Left ventricle myocardium inferior (tissue), 1 donor: ENCODE measurements at regions not wholly inside any gene's neighbourhood (a gene's known extent, or its start where the extent isn't known, plus 50 kb on each side); places are given as distances from the start of the nearest gene placed in this dataset.
"Not testable (repeated sequence)": the region's sequence is repeated elsewhere in the genome, so short reads cannot be mapped to it uniquely, and the experiment has no call there.

ENCODE experiments used
- DNase-seq: peaks from one replicate; pipeline ENCODE4 v3.0.0-alpha.2; 2020
- H3K27ac ChIP-seq: fragments of 200-600 bp; replicated peaks from 2 replicates; pipeline ENCODE4 v1.8.0; 2021
- H3K27me3 ChIP-seq: fragments of 200-600 bp; 2 replicates; pipeline ENCODE4 v1.8.0; 2021; ENCODE audit warnings: low read depth
- H3K36me3 ChIP-seq: fragments of 200-600 bp; 2 replicates; pipeline ENCODE4 v1.8.0; 2021
- H3K4me1 ChIP-seq: fragments of 200-600 bp; 2 replicates; pipeline ENCODE4 v1.8.0; 2021
- H3K4me3 ChIP-seq: fragments of 200-600 bp; 2 replicates; pipeline ENCODE4 v1.8.0; 2021; ENCODE audit warnings: mild to moderate bottlenecking, moderate library complexity
- H3K9me3 ChIP-seq: fragments of 200-600 bp; replicated peaks from 2 replicates; pipeline ENCODE4 v1.8.0; 2021
- CTCF ChIP-seq: fragments of 200-600 bp; IDR thresholded peaks from 2 replicates; pipeline ENCODE4 v1.8.0; 2021; ENCODE audit warnings: antibody characterized with exemption, mild to moderate bottlenecking, borderline replicate concordance
- intact Hi-C: fragments of 100-400 bp; cut with micrococcal nuclease; formaldehyde crosslinking; loops from one replicate; pipeline ENCODE4 v1.11.0; 2022
- donor health status: DM: no; HTN: yes; CAD: no; lungs with severe emphysema.

GRCh38 chr1:29410476-29410875, 174.2 kb downstream of the PTPRU start:
- no peak overlapping the region for H3K4me3 ChIP-seq
- no peaks in the 10 kb centered on the region for H3K36me3 ChIP-seq
- no peak for DNase-seq
- H3K9me3 ChIP-seq: no peaks in the 10 kb centered on the region
- no peak overlapping the region for H3K27ac ChIP-seq
- TF ChIP-seq CTCF: no peak
- peaks cover 97% of the 10 kb centered on the region for H3K27me3 ChIP-seq
- intact Hi-C loops: no loop called here
- no peaks in the 10 kb centered on the region for H3K4me1 ChIP-seq

- TF ChIP-seq CTCF: no peak
- Histone ChIP-seq H3K9me3 (peaks cover 1% of the 10 kb centered on the region), H3K4me3 (no peak overlapping the region), H3K27me3 (peaks cover 97% of the 10 kb centered on the region), H3K27ac (no peak overlapping the region), H3K4me1 (no peaks in the 10 kb centered on the region), H3K36me3 (no peaks in the 10 kb centered on the region)
- DNase-seq: no peak
- intact Hi-C loops: no loop called here
Measured at GRCh38 chr1:29409616-29410015, 173.3 kb downstream of the PTPRU start.

GRCh38 chr1:29408831-29409605, 172.7 kb downstream of the PTPRU start:
- intact Hi-C loops: no loop called here
- no peaks in the 10 kb centered on the region for H3K36me3 ChIP-seq
- no peak for TF ChIP-seq CTCF
- H3K9me3 ChIP-seq: peaks cover 7% of the 10 kb centered on the region
- DNase-seq: no peak
- H3K27ac ChIP-seq: no peak overlapping the region
- H3K27me3 ChIP-seq: peaks cover 97% of the 10 kb centered on the region
- no peak overlapping the region for H3K4me3 ChIP-seq
- H3K4me1 ChIP-seq: no peaks in the 10 kb centered on the region

- Histone ChIP-seq H3K36me3 (no peaks in the 10 kb centered on the region), H3K4me3 (no peak overlapping the region), H3K27ac (no peak overlapping the region), H3K9me3 (peaks cover 7% of the 10 kb centered on the region), H3K27me3 (peaks cover 77% of the 10 kb centered on the region), H3K4me1 (no peaks in the 10 kb centered on the region)
- intact Hi-C loops: no loop called here
- DNase-seq: no peak
- TF ChIP-seq CTCF: no peak
Measured at GRCh38 chr1:29406814-29407213, 170.5 kb downstream of the PTPRU start.

- H3K4me1 ChIP-seq, intact Hi-C loops, H3K4me3 ChIP-seq, H3K36me3 ChIP-seq, H3K27ac ChIP-seq, DNase-seq: not testable (repeated sequence)
- H3K9me3 ChIP-seq: peaks cover 22% of the 10 kb centered on the region
- H3K27me3 ChIP-seq: peaks cover 44% of the 10 kb centered on the region
Measured at GRCh38 chr1:29400203-29400602, 163.9 kb downstream of the PTPRU start.

- DNase-seq: no peak
- no peaks in the 10 kb centered on the region for H3K36me3 ChIP-seq
- intact Hi-C loops: no loop called here
- H3K9me3 ChIP-seq: peaks cover 20% of the 10 kb centered on the region
- no peak overlapping the region for H3K4me3 ChIP-seq
- H3K27ac ChIP-seq: no peak overlapping the region
- no peak for TF ChIP-seq CTCF
- H3K27me3 ChIP-seq: peaks cover 36% of the 10 kb centered on the region
- H3K4me1 ChIP-seq: no peaks in the 10 kb centered on the region
Measured at GRCh38 chr1:29399465-29399864, 163.1 kb downstream of the PTPRU start.
